ENCODE measurements at regions not wholly inside any gene's neighbourhood (a gene's known extent, or its start where the extent isn't known, plus 50 kb on each side); places are given as distances from the start of the nearest gene placed in this dataset.

- no peaks in the 10 kb centered on the region for H3K79me2 ChIP-seq (replicated peaks; ENCODE audit: insufficient read depth)
- H3K9me2 ChIP-seq (ENCODE audit: insufficient read depth): peaks cover 20% of the 10 kb centered on the region; the same call in 1 of the 2 replicates
- H3K36me3 Mint-ChIP-seq (ENCODE audit: low read depth): no peaks in the 10 kb centered on the region
- H3K4me1 ChIP-seq (ENCODE audit: insufficient read depth): no peaks in the 10 kb centered on the region
- DNase-seq (ENCODE audit: low spot score) (no peak), ATAC-seq (no peak)
- H3K4me3 Mint-ChIP-seq: no peak overlapping the region
- H3K36me3 ChIP-seq (ENCODE audit: insufficient read depth): no peaks in the 10 kb centered on the region
- no peaks in the 10 kb centered on the region for H4K20me1 ChIP-seq (replicated peaks; ENCODE audit: insufficient read depth)
- no peak overlapping the region for H3K27ac Mint-ChIP-seq
- no peaks in the 10 kb centered on the region for H3K27me3 ChIP-seq (ENCODE audit: insufficient read depth)
- H3K27ac ChIP-seq (ENCODE audit: low read depth): no peak overlapping the region
- peaks cover 2% of the 10 kb centered on the region; the same call in 1 of the 3 replicates for H3K4me1 Mint-ChIP-seq
- TF ChIP-seq STAT1 (IDR thresholded peaks at IDR 0.05; ENCODE audit: unreplicated experiment) (no peak), EZH2 (IDR thresholded peaks at IDR 0.05; ENCODE audit: low read depth, unreplicated experiment) (no peak), NANOG (IDR thresholded peaks at IDR 0.05; ENCODE audit: borderline replicate concordance) (no peak), ZNF114 (CRISPR knock-in tag; IDR thresholded peaks at IDR 0.05) (no peak), CTCF (conservative IDR thresholded peaks at IDR 0.05; ENCODE audit: low read depth in 2 of 2) (no peak), ZNF331 (CRISPR knock-in tag; IDR thresholded peaks at IDR 0.05; ENCODE audit: low read depth) (no peak), JUNB (IDR thresholded peaks at IDR 0.05; ENCODE audit: unreplicated experiment) (no peak), REST (IDR thresholded peaks at IDR 0.05; ENCODE audit: unreplicated experiment) (no peak), ZNF462 (CRISPR knock-in tag; IDR thresholded peaks at IDR 0.05) (no peak), POLR2AphosphoS5 (IDR thresholded peaks at IDR 0.05; ENCODE audit: low read depth) (no peak), CREB1 (CRISPR knock-in tag; IDR thresholded peaks at IDR 0.05; ENCODE audit: low read depth) (no peak), ETS1 (IDR thresholded peaks at IDR 0.05) (no peak), EZH2phosphoT487 (IDR thresholded peaks at IDR 0.05; ENCODE audit: unreplicated experiment) (no peak)
- no peaks in the 10 kb centered on the region for H3F3A ChIP-seq (replicated peaks; ENCODE audit: low read depth)
- H3K27me3 Mint-ChIP-seq (ENCODE audit: insufficient read depth, low read depth, poor library complexity): peaks cover under 1% of the 10 kb centered on the region
- H3K4me2 ChIP-seq: no peak overlapping the region
- H3K9me3 Mint-ChIP-seq: peaks cover 9% of the 10 kb centered on the region; the same call in 2 of the 3 replicates
- H2AFZ ChIP-seq: no peak overlapping the region; the same call in 1 of the 2 replicates
- no peak overlapping the region for H3K4me3 ChIP-seq
Observed at GRCh38 chr13:51020600-51020999, 90.5 kb downstream of the C13orf42 start.

Measured in GM23338 (cell line).